Endothelial cell of umbilical vein (primary cell): ENCODE measurements at regions not wholly inside any gene's neighbourhood (a gene's known extent, or its start where the extent isn't known, plus 50 kb on each side); places are given as distances from the start of the nearest gene placed in this dataset.

Experiments
- BruUV-seq: library from RNA; stranded (reverse); fragments of 400-500 nt; replicated peaks from 2 replicates; lab custom pipeline; 2021; lab: Mats Ljungman, UMichigan
- CTCF ChIA-PET: fragments of 300-600, 350-600 bp; sonication (Branson Sonifier 250); formaldehyde crosslinking; loops from one replicate; lab custom pipeline; 2021; ENCODE audit warnings: antibody characterized with exemption, inconsistent platforms; lab: Charles Lee
- POLR2A ChIA-PET: fragments of 300-600, 350-600 bp; sonication (Branson Sonifier 250); formaldehyde crosslinking; loops from one replicate; lab custom pipeline; 2021; ENCODE audit warnings: antibody characterized with exemption, inconsistent platforms; lab: Charles Lee
- DNase-seq: peaks from one replicate; pipeline ENCODE4 v3.0.0-alpha.2; 2011; ENCODE audit warnings: low read depth, low spot score
- FAIRE-seq: peaks from 2 replicates; lab custom pipeline; 2011; peaks lifted over from hg19 to GRCh38; lab: Jason Lieb, UNC
- H2AFZ ChIP-seq: 2 replicates; pipeline ENCODE4 v1.6.0; 2012; ENCODE audit warnings: low read depth, low read length, control low read depth, inconsistent platforms
- H3K27ac ChIP-seq: 2 replicates; pipeline ENCODE4 v1.5.1; 2011; ENCODE audit warnings: low read depth, mild to moderate bottlenecking, control low read depth, low read length, moderate library complexity; ENCODE audit not compliant: insufficient read depth
- H3K27me3 ChIP-seq, 2 experiments: 2 replicates each; pipeline versions ENCODE4 v1.6.0 to v1.6.1; 2011; ENCODE audit warnings: low read length in 2 of 2, mixed read lengths in 1 of 2; ENCODE audit not compliant: control insufficient read depth in 2 of 2, insufficient read depth in 2 of 2
- H3K36me3 ChIP-seq, 2 experiments: 2 replicates in 1 of 2; 3 replicates in 1 of 2; pipeline ENCODE4 v1.5.1; 2011; ENCODE audit warnings: low read length in 2 of 2, mild to moderate bottlenecking in 1 of 2, moderate library complexity in 1 of 2; ENCODE audit not compliant: control insufficient read depth in 2 of 2, insufficient read depth in 2 of 2; ENCODE audit errors: extremely low read depth in 1 of 2
- H3K4me1 ChIP-seq: 3 replicates; pipeline ENCODE4 v1.5.1; 2011; ENCODE audit warnings: mild to moderate bottlenecking, low read length; ENCODE audit not compliant: control insufficient read depth, insufficient read depth; ENCODE audit errors: extremely low read depth
- H3K4me2 ChIP-seq: 2 replicates; pipeline ENCODE4 v1.6.1; 2011; ENCODE audit warnings: low read length, control low read depth, mixed read lengths; ENCODE audit not compliant: insufficient read depth
- H3K4me3 ChIP-seq, 3 experiments: fragments of 200-600 bp in 1 of 3; sonication (generic), shearing (Covaris generic) in 1 of 3; replicated peaks in 1 of 3; 2 replicates each; pipeline ENCODE4 v1.5.1; 2011 to 2016; ENCODE audit warnings: control low read depth in 3 of 3, low read length in 3 of 3, mild to moderate bottlenecking in 2 of 3, inconsistent platforms in 1 of 3, low read depth in 1 of 3, moderate library complexity in 1 of 3; ENCODE audit not compliant: insufficient read depth in 1 of 3
- H3K79me2 ChIP-seq: 2 replicates; pipeline ENCODE4 v1.6.0; 2012; ENCODE audit warnings: low read length, inconsistent platforms; ENCODE audit not compliant: control insufficient read depth, insufficient read depth
- H3K9ac ChIP-seq: replicated peaks from 2 replicates; pipeline ENCODE3; 2011; ENCODE audit warnings: low read length, control low read depth; ENCODE audit not compliant: insufficient read depth; ENCODE audit errors: extremely low read depth
- H3K9me1 ChIP-seq: replicated peaks from 3 replicates; pipeline ENCODE4 v1.6.0; 2011; ENCODE audit warnings: mild to moderate bottlenecking, low read length; ENCODE audit not compliant: control insufficient read depth, insufficient read depth; ENCODE audit errors: extremely low read depth
- H3K9me3 ChIP-seq: replicated peaks from 2 replicates; pipeline ENCODE4 v1.5.1; 2012; ENCODE audit warnings: low read length, inconsistent platforms; ENCODE audit not compliant: control insufficient read depth, insufficient read depth
- H4K20me1 ChIP-seq: replicated peaks from 2 replicates; pipeline ENCODE3; 2011; ENCODE audit warnings: mild to moderate bottlenecking, low read length; ENCODE audit not compliant: control insufficient read depth, insufficient read depth; ENCODE audit errors: extremely low read depth
- EZH2 ChIP-seq: IDR thresholded peaks from 2 replicates; pipeline ENCODE4 v1.6.1; 2012; ENCODE audit warnings: borderline replicate concordance, low read depth, mild to moderate bottlenecking, moderate library complexity, low read length, inconsistent platforms; ENCODE audit not compliant: severe bottlenecking
- GATA2 ChIP-seq: IDR thresholded peaks from 2 replicates; pipeline ENCODE4 v1.7.0; 2011; ENCODE audit warnings: low read depth, mild to moderate bottlenecking, moderate library complexity, mixed read lengths, low read length; ENCODE audit not compliant: insufficient read length, insufficient read depth
- JUN ChIP-seq: IDR thresholded peaks from 2 replicates; pipeline ENCODE4 v1.6.1; 2011; ENCODE audit warnings: borderline replicate concordance, low read depth; ENCODE audit not compliant: insufficient read length, insufficient read depth
- MYC ChIP-seq: IDR thresholded peaks from one replicate; pipeline ENCODE4 v1.6.1; 2011; ENCODE audit warnings: mild to moderate bottlenecking, low read depth, low read length
- POLR2A ChIP-seq: IDR thresholded peaks from 2 replicates; pipeline ENCODE4 v1.6.1; 2012; ENCODE audit warnings: low read depth, mild to moderate bottlenecking, control low read depth, low read length
- POLR2AphosphoS5 ChIP-seq: IDR thresholded peaks from 2 replicates; pipeline ENCODE4 v1.6.1; 2012; ENCODE audit warnings: low read depth, mild to moderate bottlenecking, control low read depth, low read length, moderate library complexity; ENCODE audit not compliant: insufficient read depth
- dilution Hi-C: fragments of 300-500 bp; cut with MboI; formaldehyde crosslinking; loops from one replicate; pipeline ENCODE4 v1.15.0; 2019; ENCODE audit warnings: low sequenced_read_pairs; ENCODE audit not compliant: extremely low pct_ligation_motif_present
- intact Hi-C: fragments of 100-400 bp; cut with micrococcal nuclease; formaldehyde crosslinking; loops from one replicate; pipeline ENCODE4 v1.10.0; 2022
- TF ChIP-seq, protein P1 (sequence below), 2 donors: IDR thresholded peaks; 1 replicate in 1 of 2; 2 replicates in 1 of 2; pipeline ENCODE4 v1.5.1; 2011; ENCODE audit warnings: low read length in 2 of 2, mild to moderate bottlenecking in 2 of 2, moderate library complexity in 2 of 2, control low read depth in 1 of 2, inconsistent platforms in 1 of 2, low read depth in 1 of 2; ENCODE audit not compliant: insufficient read depth in 1 of 2; ENCODE audit errors: extremely low read depth in 1 of 2

DNA sequence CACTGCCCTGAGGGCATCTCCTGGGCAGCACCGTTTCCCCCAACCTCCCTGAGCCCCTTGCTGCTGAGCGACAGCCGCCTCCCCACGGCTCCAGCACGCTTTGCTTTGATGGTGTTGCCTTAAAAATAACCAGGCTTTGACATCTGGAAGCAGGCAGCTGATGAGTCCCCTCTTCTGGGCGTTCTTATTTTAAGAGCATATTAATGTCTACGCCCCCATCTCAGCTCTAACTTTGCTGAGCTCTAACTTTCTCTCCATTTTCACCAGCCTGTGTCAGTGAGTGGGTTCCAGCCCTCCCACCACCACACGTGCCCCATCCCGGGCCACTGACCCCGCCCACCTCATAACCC, 70.2 kb downstream of the ADRA2C start:
- H3K9ac ChIP-seq: no peak overlapping the region
- no peak overlapping the region for H2AFZ ChIP-seq
- no peak overlapping the region for H3K27ac ChIP-seq
- dilution Hi-C loops: no loop called here
- H3K36me3 ChIP-seq: no peaks in the 10 kb centered on the region
- CTCF ChIA-PET: no interaction called here
- no peaks in the 10 kb centered on the region for H3K4me1 ChIP-seq
- H3K9me3 ChIP-seq: no peaks in the 10 kb centered on the region
- H3K9me1 ChIP-seq: no peaks in the 10 kb centered on the region
- H3K4me3 ChIP-seq: no peak overlapping the region
- H3K27me3 ChIP-seq: no peaks in the 10 kb centered on the region
- TF ChIP-seq EZH2 (no peak), POLR2A (no peak), JUN (no peak), POLR2AphosphoS5 (no peak)
- TF ChIP-seq, protein P1, sequence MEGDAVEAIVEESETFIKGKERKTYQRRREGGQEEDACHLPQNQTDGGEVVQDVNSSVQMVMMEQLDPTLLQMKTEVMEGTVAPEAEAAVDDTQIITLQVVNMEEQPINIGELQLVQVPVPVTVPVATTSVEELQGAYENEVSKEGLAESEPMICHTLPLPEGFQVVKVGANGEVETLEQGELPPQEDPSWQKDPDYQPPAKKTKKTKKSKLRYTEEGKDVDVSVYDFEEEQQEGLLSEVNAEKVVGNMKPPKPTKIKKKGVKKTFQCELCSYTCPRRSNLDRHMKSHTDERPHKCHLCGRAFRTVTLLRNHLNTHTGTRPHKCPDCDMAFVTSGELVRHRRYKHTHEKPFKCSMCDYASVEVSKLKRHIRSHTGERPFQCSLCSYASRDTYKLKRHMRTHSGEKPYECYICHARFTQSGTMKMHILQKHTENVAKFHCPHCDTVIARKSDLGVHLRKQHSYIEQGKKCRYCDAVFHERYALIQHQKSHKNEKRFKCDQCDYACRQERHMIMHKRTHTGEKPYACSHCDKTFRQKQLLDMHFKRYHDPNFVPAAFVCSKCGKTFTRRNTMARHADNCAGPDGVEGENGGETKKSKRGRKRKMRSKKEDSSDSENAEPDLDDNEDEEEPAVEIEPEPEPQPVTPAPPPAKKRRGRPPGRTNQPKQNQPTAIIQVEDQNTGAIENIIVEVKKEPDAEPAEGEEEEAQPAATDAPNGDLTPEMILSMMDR (IDR thresholded peaks at IDR 0.05; ENCODE audit: extremely low read depth in 1 of 2, insufficient read depth in 1 of 2, low read depth in 1 of 2, low read length in 2 of 2): no peak
- BruUV-seq: no TSS peak
- intact Hi-C loops: no loop called here
- FAIRE-seq (no peak), DNase-seq (no peak)
- POLR2A ChIA-PET: no interaction called here
- H4K20me1 ChIP-seq: no peaks in the 10 kb centered on the region
- H3K79me2 ChIP-seq: no peaks in the 10 kb centered on the region
- no peak overlapping the region for H3K4me2 ChIP-seq

DNA sequence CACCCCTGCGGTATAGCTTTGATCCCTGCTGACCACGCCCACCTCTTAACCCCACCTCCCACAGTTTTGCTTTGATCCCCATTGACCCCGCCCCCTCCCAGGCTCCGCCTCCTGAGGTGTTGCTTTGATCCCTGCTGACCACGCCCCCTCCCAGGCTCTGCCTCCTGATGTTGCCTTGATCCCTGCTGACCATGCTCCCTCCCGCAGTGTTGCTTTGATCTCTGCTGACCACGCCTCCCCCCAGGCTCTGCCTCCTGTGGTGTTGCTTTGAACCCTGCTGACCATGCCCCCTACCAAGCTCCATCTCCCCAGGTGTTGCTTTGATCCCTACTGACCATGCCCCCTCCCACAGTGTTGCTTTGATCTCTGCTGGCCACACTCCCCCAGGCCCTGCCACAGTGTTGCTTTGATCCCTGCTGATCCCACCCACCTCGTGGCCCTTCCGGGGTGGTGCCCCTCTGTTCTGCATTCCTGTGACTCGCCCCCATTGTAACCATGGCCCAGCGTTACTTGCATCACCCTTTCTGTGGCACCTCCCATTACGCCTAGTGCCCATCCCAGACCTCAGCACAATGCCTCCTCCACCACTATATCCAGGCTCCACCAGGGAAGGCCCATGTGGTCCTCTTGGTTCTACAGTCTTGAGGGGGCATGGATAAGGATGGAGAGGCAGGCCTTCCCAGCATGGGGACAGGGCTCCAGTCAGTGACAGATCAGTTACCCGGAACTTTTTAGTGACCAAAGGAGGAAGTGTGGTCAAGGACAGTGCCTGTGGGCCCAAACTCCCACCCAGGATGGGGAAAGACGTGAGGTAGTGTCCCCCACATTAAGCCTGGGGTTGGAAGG, 70.8 kb downstream of the ADRA2C start:
- FAIRE-seq (no peak), DNase-seq (no peak)
- no peak overlapping the region for H2AFZ ChIP-seq
- no peaks in the 10 kb centered on the region for H4K20me1 ChIP-seq
- no peak for TF ChIP-seq MYC
- TF ChIP-seq JUN: no peak
- no peak for TF ChIP-seq EZH2
- no peak for TF ChIP-seq POLR2A
- TF ChIP-seq, protein P1 (IDR thresholded peaks at IDR 0.05; ENCODE audit: extremely low read depth in 1 of 2, insufficient read depth in 1 of 2, low read depth in 1 of 2, low read length in 2 of 2): no peak
- TF ChIP-seq POLR2AphosphoS5: no peak
- TF ChIP-seq GATA2: no peak
- CTCF ChIA-PET: no interaction called here
- H3K79me2 ChIP-seq: no peaks in the 10 kb centered on the region
- H3K27ac ChIP-seq: no peak overlapping the region
- H3K9ac ChIP-seq: no peak overlapping the region
- dilution Hi-C loops (no loop called here), intact Hi-C loops (no loop called here)
- POLR2A ChIA-PET: no interaction called here
- H3K4me1 ChIP-seq: no peaks in the 10 kb centered on the region
- H3K4me2 ChIP-seq: no peak overlapping the region
- H3K4me3 ChIP-seq: no peak overlapping the region
- H3K27me3 ChIP-seq: no peaks in the 10 kb centered on the region
- H3K9me3 ChIP-seq: no peaks in the 10 kb centered on the region
- no peaks in the 10 kb centered on the region for H3K9me1 ChIP-seq
- no TSS peak for BruUV-seq
- no peaks in the 10 kb centered on the region for H3K36me3 ChIP-seq
